ENCODE measurements at regions not wholly inside any gene's neighbourhood (a gene's known extent, or its start where the extent isn't known, plus 50 kb on each side); places are given as distances from the start of the nearest gene placed in this dataset.

- no peak overlapping the region for H2AFZ ChIP-seq (ENCODE audit: low read length)
- no peaks in the 10 kb centered on the region for H3K9me3 Mint-ChIP-seq
- H2BK12ac ChIP-seq (ENCODE audit: insufficient read length, low read depth, low read length) = no peak overlapping the region
- H4K8ac ChIP-seq (replicated peaks; ENCODE audit: insufficient read length, low read depth, low read length) = no peak overlapping the region
- no peak overlapping the region for H3T11ph ChIP-seq (ENCODE audit: low read length)
- no peak overlapping the region for H2BK120ac ChIP-seq (ENCODE audit: low read depth, low read length, poor library complexity, severe bottlenecking)
- no peak for DNase-seq
- H3K9ac ChIP-seq (ENCODE audit: extremely low read depth, insufficient read length, low read length) = no peak overlapping the region
- no peak overlapping the region for H3K27ac ChIP-seq (ENCODE audit: insufficient read length, low read depth, low read length)
- H3K27me3 ChIP-seq (ENCODE audit: insufficient read depth, low read length) = no peaks in the 10 kb centered on the region
- no peaks in the 10 kb centered on the region for H4K20me1 ChIP-seq (ENCODE audit: control insufficient read depth, insufficient read depth, insufficient read length)
- H3K27ac Mint-ChIP-seq = no peak overlapping the region
- no peak overlapping the region for H3K18ac ChIP-seq (ENCODE audit: insufficient read length, low read depth, low read length)
- no peak overlapping the region for H3K4ac ChIP-seq (ENCODE audit: low read depth, low read length)
- no peak for TF ChIP-seq CTCF (conservative IDR thresholded peaks at IDR 0.05)
- no CpG with 5 or more reads among the region's 8 CpGs for WGBS (ENCODE audit: extremely low coverage, insufficient read length, low lambda C conversion rate)
- no peak overlapping the region for H3K4me2 ChIP-seq (ENCODE audit: insufficient read depth, insufficient read length, low read length)
- no peak overlapping the region for H3K56ac ChIP-seq (ENCODE audit: insufficient read length, low read depth, low read length)
- H3K79me2 ChIP-seq (ENCODE audit: insufficient read depth, low read length) = no peaks in the 10 kb centered on the region
- no peak overlapping the region for H3K23ac ChIP-seq (ENCODE audit: insufficient read length, low read depth, low read length)
- no peaks in the 10 kb centered on the region for H3K79me1 ChIP-seq (ENCODE audit: insufficient read depth, low read depth, low read length, poor library complexity, severe bottlenecking)
- no peak overlapping the region for H2BK15ac ChIP-seq (ENCODE audit: low read depth, low read length)
- H3K9me3 ChIP-seq (ENCODE audit: control insufficient read depth, low read depth, low read length) = no peaks in the 10 kb centered on the region
- no peaks in the 10 kb centered on the region for H3K4me1 ChIP-seq (ENCODE audit: insufficient read depth, low read length)
- peaks cover 9 to 13% of the 10 kb centered on the region in 2 experiments for H3K4me1 Mint-ChIP-seq
- H4K91ac ChIP-seq (ENCODE audit: insufficient read length, low read depth, low read length) = no peak overlapping the region
- H2BK5ac ChIP-seq (ENCODE audit: insufficient read length, low read length) = no peak overlapping the region
- H3K14ac ChIP-seq (ENCODE audit: insufficient read depth, low read length) = no peak overlapping the region
- no peak overlapping the region for H3K4me3 Mint-ChIP-seq
- no peaks in the 10 kb centered on the region for H3K23me2 ChIP-seq (ENCODE audit: insufficient read length, low read depth, low read length, poor library complexity, severe bottlenecking)
- H3K27me3 Mint-ChIP-seq (ENCODE audit: low read depth) = no peaks in the 10 kb centered on the region
- H3K36me3 Mint-ChIP-seq (ENCODE audit: insufficient read depth in 1 of 3, low read depth in 3 of 3) = no peaks in the 10 kb centered on the region; a peak in 1 of 7 replicates
- no peak overlapping the region for H4K5ac ChIP-seq (ENCODE audit: insufficient read length, low read depth, low read length)
- H2AK5ac ChIP-seq (ENCODE audit: insufficient read length, low read length) = no peak overlapping the region
- no peak overlapping the region for H2BK20ac ChIP-seq (ENCODE audit: low read depth, low read length, poor library complexity, severe bottlenecking)
Observed at GRCh38 chr3:18030371-18030870, 288.0 kb upstream of the TBC1D5 start.
